ENCODE measurements at regions not wholly inside any gene's neighbourhood (a gene's known extent, or its start where the extent isn't known, plus 50 kb on each side); places are given as distances from the start of the nearest gene placed in this dataset.

GRCh38 chr3:170778240-170779217, 91.5 kb downstream of the RPL22L1 start:
- Histone ChIP-seq H3K9me3 (ENCODE audit: control insufficient read depth in 4 of 4, insufficient read depth in 3 of 4, low read length in 3 of 4) (peaks cover 0 to 4% (median 0%) of the 10 kb centered on the region in 4 donors), H3K4me1 (ENCODE audit: control insufficient read depth in 5 of 5, insufficient read depth in 5 of 5, low read length in 5 of 5) (no peaks in the 10 kb centered on the region), H3K9ac (ENCODE audit: insufficient read depth in 1 of 2, low read length in 2 of 2) (no peak overlapping the region), H3K27ac (ENCODE audit: low read depth in 1 of 2, low read length in 1 of 2) (no peak overlapping the region), H3K36me3 (ENCODE audit: control insufficient read depth in 4 of 4, insufficient read depth in 4 of 4, low read length in 4 of 4) (no peaks in the 10 kb centered on the region), H3K4me3 (no peak overlapping the region), H3K27me3 (ENCODE audit: control insufficient read depth in 3 of 3, insufficient read depth in 3 of 3, low read length in 2 of 3) (no peaks in the 10 kb centered on the region)
- ATAC-seq (ENCODE audit: insufficient read depth, low FRiP score), result no peak
- no peak for TF ChIP-seq CTCF (IDR thresholded peaks at IDR 0.05; ENCODE audit: control extremely low read depth, extremely low read depth)
- 83 to 88% methylated on average over 6 of the region's 6 CpGs for WGBS, 2 donors
- DNase-seq, result no peak

- Histone ChIP-seq H3K27me3 (ENCODE audit: control insufficient read depth in 3 of 3, insufficient read depth in 3 of 3, low read length in 2 of 3) (no peaks in the 10 kb centered on the region), H3K36me3 (ENCODE audit: control insufficient read depth in 4 of 4, insufficient read depth in 4 of 4, low read length in 4 of 4) (no peaks in the 10 kb centered on the region), H3K9me3 (ENCODE audit: control insufficient read depth in 4 of 4, insufficient read depth in 3 of 4, low read length in 3 of 4) (peaks cover 0 to 4% (median 0%) of the 10 kb centered on the region in 4 donors), H3K9ac (ENCODE audit: insufficient read depth in 1 of 2, low read length in 2 of 2) (no peak overlapping the region), H3K27ac (ENCODE audit: low read depth in 1 of 2, low read length in 1 of 2) (no peak overlapping the region), H3K4me3 (no peak overlapping the region), H3K4me1 (ENCODE audit: control insufficient read depth in 5 of 5, insufficient read depth in 5 of 5, low read length in 5 of 5) (no peaks in the 10 kb centered on the region)
- ATAC-seq (ENCODE audit: insufficient read depth, low FRiP score) (no peak), DNase-seq (no peak)
- no peak for TF ChIP-seq CTCF (IDR thresholded peaks at IDR 0.05; ENCODE audit: control extremely low read depth, extremely low read depth)
These were observed 92.5 kb downstream of the RPL22L1 start for GRCh38 chr3:170777564-170777926.

- TF ChIP-seq CTCF (IDR thresholded peaks at IDR 0.05; ENCODE audit: control extremely low read depth, extremely low read depth), result no peak
- Histone ChIP-seq H3K4me1 (ENCODE audit: control insufficient read depth in 5 of 5, insufficient read depth in 5 of 5, low read length in 5 of 5) (no peaks in the 10 kb centered on the region), H3K4me3 (no peak overlapping the region), H3K9ac (ENCODE audit: insufficient read depth in 1 of 2, low read length in 2 of 2) (no peak overlapping the region), H3K27me3 (ENCODE audit: control insufficient read depth in 3 of 3, insufficient read depth in 3 of 3, low read length in 2 of 3) (no peaks in the 10 kb centered on the region), H3K27ac (ENCODE audit: low read depth in 1 of 2, low read length in 1 of 2) (no peak overlapping the region), H3K9me3 (ENCODE audit: control insufficient read depth in 4 of 4, insufficient read depth in 3 of 4, low read length in 3 of 4) (peaks cover 0 to 4% (median 0%) of the 10 kb centered on the region in 4 donors), H3K36me3 (ENCODE audit: control insufficient read depth in 4 of 4, insufficient read depth in 4 of 4, low read length in 4 of 4) (no peaks in the 10 kb centered on the region)
- 80 to 88% methylated on average over 5 of the region's 5 CpGs for WGBS, 2 donors
- DNase-seq (no peak), ATAC-seq (ENCODE audit: insufficient read depth, low FRiP score) (no peak)
These were observed 93.0 kb downstream of the RPL22L1 start for GRCh38 chr3:170776887-170777563.
